Testis (tissue), 2 donors: ENCODE measurements at regions not wholly inside any gene's neighbourhood (a gene's known extent, or its start where the extent isn't known, plus 50 kb on each side); places are given as distances from the start of the nearest gene placed in this dataset.

ENCODE experiments used
- CTCF ChIP-seq, 3 experiments: fragments of 450-650 bp in 2 of 3; fragments of 200-600 bp in 1 of 3; sonication (generic) in 1 of 3; IDR thresholded peaks; one replicate each; pipeline ENCODE4 v1.5.1; 2016 to 2019; ENCODE audit warnings: antibody characterized with exemption in 3 of 3, mild to moderate bottlenecking in 2 of 3, moderate library complexity in 1 of 3
- POLR2A ChIP-seq: fragments of 450-650 bp; IDR thresholded peaks from one replicate; pipeline ENCODE4 v1.6.1; 2017; ENCODE audit warnings: antibody characterized with exemption, mild to moderate bottlenecking, moderate library complexity

GRCh38 chr12:125856366-125856765 is 791.1 kb downstream of the AACS start:
- TF ChIP-seq POLR2A (no peak), CTCF (IDR thresholded peaks at IDR 0.05) (no peak)
